ENCODE measurements at regions not wholly inside any gene's neighbourhood (a gene's known extent, or its start where the extent isn't known, plus 50 kb on each side); places are given as distances from the start of the nearest gene placed in this dataset.

GRCh38 chr14:97782871-97783414 lies 985.8 kb downstream of the VRK1 start:
- Histone ChIP-seq H3K9me3 (ENCODE audit: low read length) (peaks cover 37% of the 10 kb centered on the region), H2AFZ (ENCODE audit: low read length) (no peak overlapping the region), H3K27me3 (ENCODE audit: control insufficient read depth in 1 of 2, insufficient read depth in 2 of 2, low read length in 2 of 2) (no peaks in the 10 kb centered on the region), H4K20me1 (ENCODE audit: insufficient read depth, low read length) (no peaks in the 10 kb centered on the region), H3K36me3 (replicated peaks in 1 of 2; ENCODE audit: control insufficient read depth in 1 of 2, insufficient read depth in 2 of 2, low read length in 2 of 2) (no peaks in the 10 kb centered on the region), H3K4me1 (ENCODE audit: insufficient read depth, low read length) (no peaks in the 10 kb centered on the region), H3K27ac (ENCODE audit: extremely low read length, insufficient read depth, low read length) (no peak overlapping the region), H3K79me2 (ENCODE audit: insufficient read depth, low read length) (no peaks in the 10 kb centered on the region), H3K4me3 (replicated peaks in 1 of 3; ENCODE audit: insufficient read depth in 1 of 3, low read depth in 2 of 3, low read length in 3 of 3) (no peak overlapping the region), H3K4me2 (ENCODE audit: low read depth, low read length) (no peak overlapping the region), H3K9ac (ENCODE audit: insufficient read depth, low read depth, low read length) (no peak overlapping the region)
- WGBS (ENCODE audit: low lambda C conversion rate), result 38% methylated on average over 7 of the region's 8 CpGs
- DNase-seq (ENCODE audit: low spot score), result no peak
- FAIRE-seq, result no peak
- TF ChIP-seq, protein P1, sequence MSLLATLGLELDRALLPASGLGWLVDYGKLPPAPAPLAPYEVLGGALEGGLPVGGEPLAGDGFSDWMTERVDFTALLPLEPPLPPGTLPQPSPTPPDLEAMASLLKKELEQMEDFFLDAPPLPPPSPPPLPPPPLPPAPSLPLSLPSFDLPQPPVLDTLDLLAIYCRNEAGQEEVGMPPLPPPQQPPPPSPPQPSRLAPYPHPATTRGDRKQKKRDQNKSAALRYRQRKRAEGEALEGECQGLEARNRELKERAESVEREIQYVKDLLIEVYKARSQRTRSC (CRISPR knock-in tag; IDR thresholded peaks at IDR 0.05; ENCODE audit: low read depth), result no peak
- no peak for TF ChIP-seq ZNF34 (CRISPR knock-in tag; IDR thresholded peaks at IDR 0.05; ENCODE audit: borderline replicate concordance)
- TF ChIP-seq ZNF224 (CRISPR knock-in tag; IDR thresholded peaks at IDR 0.05), result no peak
- no peak for TF ChIP-seq ZFP41 (CRISPR knock-in tag; IDR thresholded peaks at IDR 0.05; ENCODE audit: borderline replicate concordance)
- TF ChIP-seq EP300 (IDR thresholded peaks at IDR 0.05; ENCODE audit: low read depth in 2 of 2, low read length in 2 of 2), result no peak
- TF ChIP-seq EP300 (CRISPR knock-in tag; IDR thresholded peaks at IDR 0.05; ENCODE audit: borderline replicate concordance), result no peak
- no peak for TF ChIP-seq HHEX (CRISPR knock-in tag; IDR thresholded peaks at IDR 0.05)
- TF ChIP-seq, protein P2, sequence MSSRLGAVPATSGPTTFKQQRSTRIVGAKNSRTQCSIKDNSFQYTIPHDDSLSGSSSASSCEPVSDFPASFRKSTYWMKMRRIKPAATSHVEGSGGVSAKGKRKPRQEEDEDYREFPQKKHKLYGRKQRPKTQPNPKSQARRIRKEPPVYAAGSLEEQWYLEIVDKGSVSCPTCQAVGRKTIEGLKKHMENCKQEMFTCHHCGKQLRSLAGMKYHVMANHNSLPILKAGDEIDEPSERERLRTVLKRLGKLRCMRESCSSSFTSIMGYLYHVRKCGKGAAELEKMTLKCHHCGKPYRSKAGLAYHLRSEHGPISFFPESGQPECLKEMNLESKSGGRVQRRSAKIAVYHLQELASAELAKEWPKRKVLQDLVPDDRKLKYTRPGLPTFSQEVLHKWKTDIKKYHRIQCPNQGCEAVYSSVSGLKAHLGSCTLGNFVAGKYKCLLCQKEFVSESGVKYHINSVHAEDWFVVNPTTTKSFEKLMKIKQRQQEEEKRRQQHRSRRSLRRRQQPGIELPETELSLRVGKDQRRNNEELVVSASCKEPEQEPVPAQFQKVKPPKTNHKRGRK (CRISPR knock-in tag; IDR thresholded peaks at IDR 0.05), result no peak
- TF ChIP-seq HCFC1 (IDR thresholded peaks at IDR 0.05; ENCODE audit: low read depth, low read length), result no peak
- no peak for TF ChIP-seq ZNF749 (CRISPR knock-in tag; IDR thresholded peaks at IDR 0.05; ENCODE audit: borderline replicate concordance)
- no peak for TF ChIP-seq FOXO4 (CRISPR knock-in tag; conservative IDR thresholded peaks at IDR 0.05)
- TF ChIP-seq ZNF317 (CRISPR knock-in tag; IDR thresholded peaks at IDR 0.05), result no peak
- TF ChIP-seq FOXP1 (IDR thresholded peaks at IDR 0.05), result no peak
- TF ChIP-seq FOXP1 (CRISPR knock-in tag; IDR thresholded peaks at IDR 0.05), result no peak
- TF ChIP-seq ZNF878 (CRISPR knock-in tag; IDR thresholded peaks at IDR 0.05), result no peak
- no peak for TF ChIP-seq ZNF614 (CRISPR knock-in tag; IDR thresholded peaks at IDR 0.05; ENCODE audit: borderline replicate concordance)
- no peak for TF ChIP-seq ZNF724P (CRISPR knock-in tag; IDR thresholded peaks at IDR 0.05; ENCODE audit: borderline replicate concordance)
- TF ChIP-seq ETV5 (CRISPR knock-in tag; IDR thresholded peaks at IDR 0.05; ENCODE audit: borderline replicate concordance), result no peak
- no peak for TF ChIP-seq ZMYM2 (CRISPR knock-in tag; IDR thresholded peaks at IDR 0.05)
- TF ChIP-seq RNF219 (CRISPR knock-in tag; IDR thresholded peaks at IDR 0.05), result no peak
- no peak for TF ChIP-seq MXD4 (CRISPR knock-in tag; IDR thresholded peaks at IDR 0.05)
- TF ChIP-seq ZNF660 (CRISPR knock-in tag; IDR thresholded peaks at IDR 0.05; ENCODE audit: borderline replicate concordance, low read depth), result no peak
- intact Hi-C loops (cut with micrococcal nuclease; ENCODE audit: unreplicated experiment), result no loop called here
- in situ Hi-C loops (cut with HindIII; ENCODE audit: extremely low pct_ligation_motif_present, low pct_unique_long_range_greater_than_20kb), result no loop called here
- no TSS peak for BruUV-seq (replicated peaks)
- ChIA-PET POLR2A (no interaction called here), CTCF (ENCODE audit: low intra/inter-chr PET ratio, low total read pairs) (no interaction called here)
- no peak for ATAC-seq

Data from HepG2 (cell line).